GM19328 (cell line): ENCODE measurements at regions not wholly inside any gene's neighbourhood (a gene's known extent, or its start where the extent isn't known, plus 50 kb on each side); places are given as distances from the start of the nearest gene placed in this dataset.

Experiments
- ATAC-seq: cut with Tn5 transposase; IDR thresholded peaks from one replicate; pipeline ENCODE4 v1.9.1; 2021; ENCODE audit warnings: mild to moderate bottlenecking, moderate library complexity; ENCODE audit not compliant: unreplicated experiment

DNA sequence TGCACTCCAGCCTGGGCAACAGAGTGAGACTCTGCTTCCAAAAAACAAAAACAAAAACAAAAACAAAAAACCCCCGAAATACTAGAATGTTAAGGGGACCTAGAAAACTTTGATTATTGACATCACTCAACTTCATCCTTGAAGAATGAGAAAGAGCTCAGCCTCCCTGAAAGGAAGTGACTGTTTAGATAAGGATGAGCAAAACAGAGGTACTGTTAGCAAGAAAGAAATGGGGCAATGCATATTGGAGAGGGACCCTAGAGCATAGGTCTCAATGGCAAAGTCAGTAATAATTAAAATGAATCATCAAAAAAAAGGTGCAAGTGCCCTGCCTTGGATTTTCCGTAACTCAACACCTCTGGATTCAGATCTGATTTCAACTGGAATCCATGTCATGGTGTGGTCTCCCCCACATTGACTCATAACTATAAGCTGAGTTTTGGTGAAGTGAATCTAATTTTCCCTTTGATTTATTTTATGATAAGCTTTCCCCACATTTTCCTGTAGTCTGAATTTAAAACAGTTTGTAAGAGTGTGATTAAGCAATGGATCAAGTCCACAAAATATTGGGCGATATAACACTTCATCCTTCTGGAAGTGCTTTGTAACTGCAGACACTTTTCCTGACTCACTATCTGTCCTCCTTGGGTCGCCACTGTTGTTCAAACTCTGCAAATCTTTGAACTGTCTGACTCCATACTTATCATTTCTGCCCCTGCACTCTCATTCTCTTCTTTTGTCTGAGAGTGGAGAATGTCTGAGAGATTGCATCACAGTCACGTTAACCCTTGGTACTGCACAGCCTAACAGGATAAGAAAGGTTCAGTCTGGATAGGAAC, 224.8 kb upstream of the LYZL1 start:
- no peak for ATAC-seq

DNA sequence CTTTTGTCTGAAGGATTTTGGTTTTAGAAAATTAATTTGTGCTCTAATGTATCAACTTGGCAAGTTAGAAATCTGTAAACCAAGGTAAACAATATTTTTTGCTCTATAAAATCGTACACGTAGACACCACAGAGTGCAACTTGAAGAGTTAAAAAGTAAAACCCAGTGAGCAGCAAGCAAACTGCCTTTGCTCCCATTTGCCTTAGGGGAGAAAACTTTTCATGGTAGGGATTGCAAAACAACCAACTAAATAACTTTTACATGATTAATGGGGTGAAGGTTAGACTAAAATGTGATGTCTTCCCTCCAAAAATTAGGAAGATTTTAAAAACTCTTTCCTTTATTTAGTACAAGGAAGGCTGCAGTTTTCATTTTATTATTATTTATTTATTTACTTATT, 224.2 kb upstream of the LYZL1 start:
- no peak for ATAC-seq

DNA sequence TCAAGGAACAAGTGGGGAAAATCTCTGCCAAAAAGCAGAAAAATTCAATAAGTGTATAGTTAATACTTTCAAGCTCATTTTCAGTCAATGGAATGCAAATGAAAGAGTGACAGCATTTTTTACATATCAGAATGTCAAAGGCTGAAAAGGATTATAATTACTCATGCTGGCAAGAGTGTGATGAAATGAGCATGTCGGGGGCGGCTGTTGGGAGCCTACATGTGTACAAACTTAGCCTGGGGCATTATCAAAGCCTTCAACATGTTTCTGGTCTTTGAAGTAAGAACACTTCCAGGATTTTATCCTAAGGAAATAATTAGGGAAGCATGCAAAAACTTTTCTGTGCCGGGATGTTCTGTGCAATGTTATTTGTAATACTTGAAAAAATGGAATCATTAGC, 221.7 kb upstream of the LYZL1 start:
- ATAC-seq: no peak

DNA sequence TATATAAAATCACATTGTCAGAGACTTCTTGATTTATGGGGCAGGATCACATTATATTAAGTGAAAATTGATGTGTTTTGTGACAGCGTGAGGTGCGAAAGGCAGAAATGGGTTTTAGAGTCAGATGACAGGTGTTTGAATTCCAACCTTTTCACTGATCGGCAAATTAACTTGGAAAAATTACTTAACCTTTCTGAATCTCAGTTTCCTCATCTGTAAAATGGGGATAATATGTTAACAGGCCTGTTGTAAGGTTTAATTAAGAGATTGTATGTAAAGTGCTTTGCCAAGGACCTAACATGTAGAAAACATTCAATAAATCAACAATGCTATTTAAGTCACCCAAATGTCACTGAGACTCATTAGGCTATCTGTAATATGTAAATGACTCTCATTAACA, 221.2 kb upstream of the LYZL1 start:
- ATAC-seq: no peak

DNA sequence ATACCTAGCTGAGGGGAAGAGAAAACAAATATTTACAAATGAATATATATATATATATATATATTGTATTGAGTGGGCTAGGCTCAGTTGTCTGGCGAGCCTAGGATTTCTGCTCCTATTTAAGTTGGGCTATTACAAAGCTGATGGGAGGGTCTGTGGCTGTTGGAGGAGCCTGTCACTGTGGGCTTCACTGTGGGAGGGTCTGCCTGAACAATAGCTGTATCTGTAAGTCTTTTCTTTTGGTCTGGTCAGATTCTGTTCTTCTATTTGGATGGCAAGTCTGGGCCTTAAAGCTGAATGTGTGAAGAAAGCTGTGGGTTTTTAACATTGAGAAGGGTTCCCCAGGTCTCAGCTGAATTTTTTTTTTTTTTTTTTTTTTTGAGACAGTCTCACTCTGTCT, 220.6 kb upstream of the LYZL1 start:
- ATAC-seq: no peak

DNA sequence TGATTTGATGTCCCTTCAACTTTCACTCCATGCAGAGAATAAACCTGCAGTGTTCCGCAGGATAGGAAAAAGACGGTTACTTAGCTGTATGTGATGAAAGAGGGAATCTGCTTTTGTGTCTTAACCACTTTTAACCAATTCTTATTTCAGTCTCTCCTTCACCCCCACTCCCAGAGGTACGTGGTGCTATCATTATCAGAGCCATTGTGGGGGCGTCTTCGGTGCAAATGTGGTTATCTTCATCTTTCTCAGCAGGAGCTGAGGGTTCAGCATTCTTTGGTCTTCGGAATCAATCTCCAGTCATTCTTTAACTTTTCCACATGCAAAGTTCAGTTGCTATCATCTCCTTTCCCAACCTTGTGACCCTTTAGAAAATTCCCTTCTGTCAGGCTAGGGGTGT, 219.9 kb upstream of the LYZL1 start:
- ATAC-seq: no peak

DNA sequence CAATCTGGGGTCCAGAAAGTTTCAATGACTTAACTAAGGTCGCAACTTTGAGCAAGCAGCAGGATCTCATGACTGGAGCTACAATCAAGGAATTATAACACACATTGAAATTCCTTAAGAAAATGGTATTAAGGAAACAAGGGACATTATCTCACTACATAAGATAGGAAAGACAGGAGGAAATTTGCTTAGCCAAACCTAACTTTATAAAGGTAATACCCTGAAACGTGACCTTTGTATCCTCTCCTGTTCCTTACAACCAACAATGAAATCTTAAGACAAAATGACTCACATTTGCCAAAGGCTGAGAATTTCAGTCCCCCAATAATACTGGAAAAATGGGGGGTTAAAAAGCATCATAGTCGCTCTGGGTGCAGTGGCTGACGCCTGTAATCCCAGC, 218.9 kb upstream of the LYZL1 start:
- ATAC-seq: no peak

DNA sequence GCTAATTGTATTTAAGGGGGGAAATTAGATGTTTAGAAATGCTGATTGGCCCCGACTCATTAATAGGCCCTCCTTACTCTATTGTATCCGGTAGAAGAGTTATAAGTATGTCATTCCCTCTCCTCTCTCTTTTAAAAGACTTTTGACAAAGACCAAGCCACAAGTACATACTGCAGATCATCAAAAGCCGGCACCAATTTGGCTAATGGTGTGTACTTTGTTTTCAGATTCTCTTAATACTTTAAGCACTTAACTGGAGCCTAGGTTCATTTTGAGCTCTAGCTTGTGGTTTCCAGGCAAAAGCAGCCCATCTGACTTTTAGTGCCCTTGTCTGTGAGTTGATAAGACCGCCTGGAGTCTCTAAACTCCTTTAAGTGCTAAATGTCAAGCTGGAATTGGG, 210.0 kb upstream of the LYZL1 start:
- no peak for ATAC-seq

DNA sequence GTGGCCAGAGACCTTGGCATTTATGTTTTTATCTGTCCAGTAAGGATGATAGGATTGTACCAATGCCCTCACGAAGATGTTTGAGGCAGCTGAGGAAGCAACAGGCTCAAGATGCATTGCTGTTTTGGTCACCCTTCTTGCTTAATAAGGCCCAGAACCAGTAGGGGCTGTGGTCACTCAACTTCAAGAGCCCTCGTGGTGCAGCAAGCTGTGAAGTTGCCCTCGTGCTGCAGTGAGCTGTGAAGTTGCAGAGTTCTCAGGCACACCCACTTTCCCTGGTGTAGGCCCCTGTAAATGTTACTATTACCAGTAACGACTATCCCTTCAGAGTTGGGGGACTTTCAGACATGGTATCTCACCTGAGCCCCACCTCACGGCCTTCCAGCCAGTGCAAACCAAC, 207.6 kb upstream of the LYZL1 start:
- no peak for ATAC-seq

DNA sequence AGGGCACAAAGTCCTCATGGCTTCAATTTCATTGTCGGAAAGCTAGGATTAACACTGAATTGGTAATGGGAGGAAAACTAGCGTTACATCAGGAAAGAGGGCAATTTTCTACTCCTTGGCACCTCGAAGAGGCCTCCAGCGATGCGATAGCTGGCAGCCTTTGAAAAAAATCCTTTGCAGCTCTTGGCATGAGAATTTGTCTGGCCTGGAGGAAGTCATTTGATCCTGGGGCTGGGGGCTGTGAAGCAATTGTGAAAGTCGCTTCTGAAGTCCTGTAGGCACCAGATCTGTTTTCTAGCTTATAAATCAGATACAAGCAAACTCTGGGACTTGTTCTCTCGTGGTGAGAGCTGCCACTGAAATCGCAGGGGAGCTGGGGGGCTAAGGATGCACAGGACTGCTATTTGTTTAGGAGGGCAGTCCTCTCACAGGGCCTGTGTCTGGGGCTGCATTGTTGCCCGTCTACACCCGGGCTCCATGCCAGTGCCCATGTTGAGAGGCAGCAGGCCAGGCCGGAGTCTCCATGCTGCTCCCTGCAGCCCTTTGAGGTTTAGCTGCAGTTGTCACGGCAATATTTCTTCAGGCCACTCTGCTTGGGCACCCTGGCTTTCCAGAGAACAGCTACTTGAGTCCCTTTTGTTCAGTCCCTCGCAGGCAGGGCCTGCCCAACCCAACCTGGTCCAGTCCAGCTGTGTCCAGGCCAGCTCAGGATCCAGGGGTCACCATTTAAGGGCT, 206.8 kb upstream of the LYZL1 start:
- no peak for ATAC-seq

DNA sequence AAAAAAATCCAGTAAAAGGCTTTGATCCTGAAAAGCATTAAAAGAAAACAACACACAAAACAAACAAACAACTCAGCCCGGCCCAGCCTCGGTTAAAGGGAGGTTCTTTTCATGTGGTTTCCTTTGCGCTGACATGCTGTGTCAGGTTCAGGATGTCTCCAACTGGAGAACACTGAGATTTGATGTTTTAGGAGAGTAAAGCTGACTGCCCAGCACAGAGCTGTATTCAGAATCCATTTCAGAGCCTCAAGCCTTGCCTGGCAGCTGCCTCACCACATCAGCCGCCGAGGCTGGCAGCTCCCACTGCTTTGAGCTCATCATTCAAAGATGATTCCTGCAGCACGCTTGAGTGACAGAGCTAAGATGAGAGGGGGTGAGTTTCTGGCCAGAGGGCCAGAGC, 205.8 kb upstream of the LYZL1 start:
- ATAC-seq: no peak

DNA sequence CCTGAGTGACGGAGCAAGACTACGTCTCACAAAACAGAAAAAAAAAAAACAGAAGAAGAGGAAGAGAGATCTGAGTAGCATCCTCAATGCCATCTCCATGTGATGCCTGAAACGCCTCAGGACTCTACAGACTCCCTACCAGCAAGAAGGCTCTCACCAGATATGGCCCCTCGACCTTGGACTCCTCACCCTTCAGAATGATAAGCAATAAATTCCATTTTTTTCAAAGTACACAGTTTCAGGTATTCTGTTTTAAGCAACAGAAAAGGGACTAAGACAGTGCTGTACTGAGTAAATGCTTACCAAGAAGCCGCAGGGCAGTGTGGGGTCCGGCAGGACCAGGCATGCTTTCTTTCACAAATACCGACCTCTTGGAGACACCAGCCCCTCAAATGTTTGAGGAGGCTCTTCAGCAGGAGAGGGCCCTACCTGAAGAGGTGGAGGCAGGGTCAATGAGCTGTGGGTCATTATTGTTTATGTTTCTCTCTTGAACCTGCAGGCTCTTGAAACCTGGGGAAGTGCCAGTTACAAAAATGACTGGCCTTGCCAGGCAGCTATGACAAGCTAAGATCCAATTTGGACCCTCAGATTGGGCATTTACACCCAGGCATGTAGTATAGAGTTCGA, 204.1 kb upstream of the LYZL1 start:
- no peak for ATAC-seq

DNA sequence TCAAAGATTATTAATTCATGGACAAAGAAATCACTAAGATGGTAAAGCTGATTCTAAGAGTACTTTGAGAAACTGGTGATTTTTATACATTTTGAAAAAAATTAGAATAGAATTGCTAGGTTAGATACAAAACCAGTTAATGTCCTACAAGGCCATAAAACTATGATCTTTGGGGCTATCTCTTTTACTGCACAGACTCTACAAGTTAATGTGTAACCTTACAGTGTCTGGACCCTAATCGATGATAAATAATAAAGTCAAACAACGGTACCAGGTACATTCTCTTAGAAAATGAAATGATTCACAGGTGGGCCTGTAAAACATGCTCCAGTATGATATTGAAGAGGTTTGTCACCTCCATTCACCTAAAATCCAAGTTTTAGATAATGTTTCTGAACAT, 199.8 kb upstream of the LYZL1 start:
- no peak for ATAC-seq

DNA sequence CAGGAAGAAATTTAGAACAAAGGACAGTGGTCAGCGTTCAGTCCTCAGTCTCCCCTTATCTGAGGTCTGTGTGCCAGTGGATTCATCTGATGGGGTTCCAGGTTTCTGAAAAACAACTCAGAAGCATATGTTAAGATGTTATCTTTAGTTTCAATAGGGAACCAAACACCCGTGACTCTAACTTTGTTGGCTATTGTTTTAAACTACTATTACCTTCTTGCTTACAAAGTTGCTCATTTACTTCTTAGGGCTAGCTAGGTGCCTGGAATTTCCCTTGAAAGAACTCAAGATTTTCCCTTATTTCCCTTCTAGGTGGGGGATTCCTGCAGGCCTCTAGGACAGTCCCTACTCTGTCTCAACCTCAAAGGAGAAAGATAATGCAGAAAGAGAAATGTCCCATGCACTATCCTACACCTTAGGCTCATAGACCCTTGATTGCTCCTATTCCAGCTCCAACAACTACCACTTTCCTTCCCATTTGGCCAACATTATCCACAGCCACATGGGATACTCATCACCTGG, 192.5 kb upstream of the LYZL1 start:
- ATAC-seq: no peak

DNA sequence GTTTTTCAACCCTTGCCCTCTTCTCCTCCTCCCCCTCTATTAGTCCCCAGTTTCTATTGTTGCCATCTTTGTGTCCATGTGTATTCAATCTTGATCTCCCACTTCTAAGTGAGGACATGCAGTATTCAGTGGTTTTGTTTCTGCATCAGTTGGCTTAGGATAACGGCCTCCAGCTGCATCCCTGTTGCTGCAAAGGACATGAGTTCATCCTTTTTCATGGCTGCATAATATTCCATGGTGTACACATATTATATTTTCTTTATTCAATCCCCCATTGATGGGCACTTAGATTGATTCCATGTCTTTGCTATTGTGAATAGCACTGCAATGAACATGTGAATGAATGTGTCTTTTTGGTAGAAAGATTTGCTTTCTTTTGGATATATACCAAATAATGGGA, 190.4 kb upstream of the LYZL1 start:
- no peak for ATAC-seq

DNA sequence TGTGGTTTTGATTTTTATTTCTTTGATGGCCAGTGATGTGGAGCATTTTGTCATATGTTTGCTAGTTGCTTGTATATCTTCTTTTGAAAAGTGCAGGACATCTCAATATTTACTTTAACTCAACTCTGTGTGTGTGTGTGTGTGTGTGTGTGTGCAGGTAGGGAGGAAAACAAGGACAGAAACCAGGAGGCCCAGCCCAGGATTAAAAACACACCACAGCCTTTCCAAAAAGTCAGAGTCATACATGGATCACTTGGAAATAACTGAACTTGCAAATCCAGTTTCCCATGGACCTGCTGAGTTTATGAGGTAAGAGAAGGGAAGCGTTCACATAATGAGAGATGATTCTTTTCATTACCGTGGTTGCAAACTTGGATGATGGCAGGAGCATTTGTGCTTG, 189.9 kb upstream of the LYZL1 start:
- no peak for ATAC-seq

DNA sequence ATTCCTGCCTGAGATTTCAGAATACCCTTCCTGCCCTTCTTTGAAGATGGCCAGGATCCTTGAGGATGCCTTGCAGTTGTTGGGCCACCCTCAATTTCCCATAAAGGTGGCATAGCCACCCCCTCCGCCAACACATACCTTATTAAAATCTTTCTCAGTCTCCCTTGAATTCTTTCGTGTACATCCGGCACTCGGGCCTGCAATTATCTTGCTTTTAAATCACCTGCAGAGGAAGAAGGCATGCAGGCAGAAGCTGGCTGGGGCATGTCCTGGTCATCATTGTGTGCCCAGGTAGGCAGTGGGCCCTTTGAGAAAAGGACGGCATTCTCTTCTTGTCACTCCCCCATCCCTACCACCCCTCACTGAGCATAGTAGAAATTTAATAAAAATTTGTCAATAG, 189.5 kb upstream of the LYZL1 start:
- no peak for ATAC-seq

DNA sequence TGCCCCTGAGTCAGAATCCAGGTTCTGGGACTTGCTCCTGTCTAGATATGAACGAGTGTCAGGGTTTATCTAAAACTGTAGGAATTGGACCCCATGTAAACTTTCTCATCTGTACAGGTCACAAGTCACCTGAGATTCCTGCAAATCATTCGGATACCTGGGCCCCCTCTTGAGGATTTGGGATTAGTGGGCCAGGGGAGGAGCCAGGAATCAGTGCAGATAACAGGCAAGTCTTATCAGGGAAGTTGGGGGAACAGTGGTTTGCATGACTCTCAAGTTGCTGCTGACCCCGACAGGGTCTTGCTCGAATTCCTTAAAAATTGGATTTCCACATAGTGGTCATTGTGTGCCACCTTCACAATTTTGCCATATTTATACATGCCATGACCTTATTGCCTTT, 188.4 kb upstream of the LYZL1 start:
- ATAC-seq: no peak

DNA sequence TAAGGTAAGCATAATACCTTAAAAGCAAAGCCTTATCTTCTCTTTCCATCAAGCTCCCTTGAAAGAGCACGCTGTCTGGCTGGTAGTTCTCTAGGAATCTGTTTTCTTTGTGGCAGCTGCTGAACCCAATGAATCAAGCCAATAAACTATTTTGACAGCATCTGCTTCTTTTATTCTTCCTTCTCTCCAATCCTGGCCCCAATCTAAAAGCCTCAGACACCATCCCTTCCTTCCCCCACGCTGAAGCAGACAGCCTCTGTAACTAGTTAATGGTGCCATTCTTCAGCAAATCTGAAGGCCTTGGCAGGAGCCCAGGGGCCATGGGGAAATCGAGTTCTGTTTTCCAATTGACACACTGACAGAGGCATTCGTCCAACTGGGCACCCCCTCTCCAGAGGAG, 186.6 kb upstream of the LYZL1 start:
- ATAC-seq: no peak

DNA sequence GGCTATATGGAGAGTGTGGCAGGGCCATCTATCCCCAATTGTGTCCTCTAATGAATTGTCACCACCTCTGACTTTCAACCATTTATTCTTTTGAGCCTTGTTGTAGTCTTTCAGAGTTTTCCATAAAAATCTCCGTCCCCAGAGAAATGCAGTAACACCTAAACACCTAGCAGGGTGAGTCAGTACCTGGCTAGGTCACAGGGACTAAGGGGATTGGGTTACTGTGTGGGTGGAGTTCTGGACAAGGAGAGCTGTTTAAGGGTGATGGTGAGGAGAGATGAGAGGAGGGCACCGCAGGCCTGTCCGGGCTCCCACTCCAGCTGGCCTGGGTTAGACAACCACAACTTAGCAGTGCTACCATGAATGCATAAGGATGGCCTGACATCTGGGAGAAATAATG, 186.2 kb upstream of the LYZL1 start:
- ATAC-seq: no peak

DNA sequence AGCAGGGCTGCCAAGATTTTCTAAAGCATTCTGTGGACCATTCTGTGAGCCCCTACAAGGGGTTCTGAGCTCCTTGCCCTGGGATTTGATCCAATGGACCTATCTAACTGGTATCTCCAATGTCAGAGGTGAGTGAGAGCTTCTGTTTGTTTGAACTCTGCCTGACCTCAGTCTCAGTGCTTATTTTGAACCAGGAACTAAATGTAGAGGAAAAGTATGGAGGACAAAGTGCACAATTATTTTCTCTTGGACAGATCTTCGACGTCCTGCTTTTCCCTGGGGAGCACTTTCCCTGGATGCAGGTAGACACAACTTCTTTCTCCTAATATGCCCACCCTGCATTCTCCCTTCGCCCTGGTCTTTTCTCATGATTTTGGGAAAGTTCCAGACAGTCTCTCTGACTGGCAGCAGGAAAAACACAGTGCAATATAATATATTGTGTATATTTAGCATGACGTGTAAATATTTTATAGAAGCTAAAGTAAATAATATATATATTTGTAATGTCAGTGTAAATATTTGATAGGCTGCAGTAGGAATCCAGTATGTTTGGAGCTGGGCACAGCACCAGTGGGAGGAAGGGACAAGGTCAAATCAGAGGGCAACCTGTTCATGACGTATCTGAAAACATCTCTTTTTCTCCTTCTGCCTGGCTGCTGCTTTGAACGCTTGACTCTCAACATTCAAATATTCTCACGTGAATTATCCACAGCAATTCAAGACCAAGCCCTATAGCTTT, 184.0 kb upstream of the LYZL1 start:
- ATAC-seq: no peak
